B cell (primary cell): ENCODE measurements at regions not wholly inside any gene's neighbourhood (a gene's known extent, or its start where the extent isn't known, plus 50 kb on each side); places are given as distances from the start of the nearest gene placed in this dataset.

ENCODE experiments used
- CTCF ChIP-seq: fragments of 200-600 bp; IDR thresholded peaks from one replicate; pipeline ENCODE4 v1.8.0; 2022; ENCODE audit warnings: antibody characterized with exemption, mild to moderate bottlenecking
- EZH2 ChIP-seq: IDR thresholded peaks from 2 replicates; pipeline ENCODE4 v1.6.1; 2012; ENCODE audit warnings: borderline replicate concordance, low read depth, mild to moderate bottlenecking, moderate library complexity, low read length; ENCODE audit not compliant: insufficient read depth, poor library complexity, severe bottlenecking

- TF ChIP-seq CTCF (no peak), EZH2 (no peak)
Measured at GRCh38 chr2:150062416-150062815, 425.1 kb downstream of the RND3 start.
